ENCODE measurements at regions not wholly inside any gene's neighbourhood (a gene's known extent, or its start where the extent isn't known, plus 50 kb on each side); places are given as distances from the start of the nearest gene placed in this dataset.
"Not testable (repeated sequence)": the region's sequence is repeated elsewhere in the genome, so short reads cannot be mapped to it uniquely, and the experiment has no call there.

- Histone ChIP-seq H3K9me3 (no peaks in the 10 kb centered on the region), H3K27me3 (no peaks in the 10 kb centered on the region), H3K36me3 (no peaks in the 10 kb centered on the region), H3K27ac (no peak overlapping the region), H3K4me3 (no peak overlapping the region), H3K4me1 (no peaks in the 10 kb centered on the region)
- ATAC-seq (ENCODE audit: low FRiP score in 2 of 2) = no peak
- TF ChIP-seq CTCF (IDR thresholded peaks at IDR 0.05) (no peak), POLR2A (IDR thresholded peaks at IDR 0.05) (no peak), POLR2AphosphoS5 (IDR thresholded peaks at IDR 0.05) (no peak), EP300 (IDR thresholded peaks at IDR 0.05) (no peak)
- no peak for DNase-seq
- WGBS, 2 donors = 60 to 64% methylated on average over 1 of the region's 1 CpG
Observed at GRCh38 chr5:52013523-52013922, 630.3 kb downstream of the ISL1 start.

GRCh38 chr5:52015760-52016159 lies 632.5 kb downstream of the ISL1 start:
- ATAC-seq (ENCODE audit: low FRiP score in 2 of 2) (no peak), DNase-seq (peak in 1 of 2 donors; percentile 35)
- no peaks in the 10 kb centered on the region for H3K4me1 ChIP-seq
- no peaks in the 10 kb centered on the region for H3K9me3 ChIP-seq
- TF ChIP-seq POLR2AphosphoS5 (IDR thresholded peaks at IDR 0.05) = no peak
- 54 to 59% methylated on average over 5 of the region's 5 CpGs for WGBS, 2 donors
- H3K27me3 ChIP-seq = no peaks in the 10 kb centered on the region
- H3K27ac ChIP-seq = no peak overlapping the region
- no peaks in the 10 kb centered on the region for H3K36me3 ChIP-seq
- H3K4me3 ChIP-seq = no peak overlapping the region

GRCh38 chr5:52017567-52017966 lies 634.3 kb downstream of the ISL1 start:
- H3K27ac ChIP-seq = no peak overlapping the region
- DNase-seq (no peak), ATAC-seq (ENCODE audit: low FRiP score in 2 of 2) (no peak)
- H3K4me3 ChIP-seq = no peak overlapping the region
- no peaks in the 10 kb centered on the region for H3K36me3 ChIP-seq
- no peaks in the 10 kb centered on the region for H3K4me1 ChIP-seq
- no peaks in the 10 kb centered on the region for H3K9me3 ChIP-seq
- 31 to 63% methylated on average over 2 of the region's 2 CpGs for WGBS, 2 donors
- TF ChIP-seq POLR2A (IDR thresholded peaks at IDR 0.05) (no peak), POLR2AphosphoS5 (IDR thresholded peaks at IDR 0.05) (no peak), CTCF (IDR thresholded peaks at IDR 0.05) (no peak), EP300 (IDR thresholded peaks at IDR 0.05) (no peak)
- H3K27me3 ChIP-seq = no peaks in the 10 kb centered on the region

GRCh38 chr5:52024359-52024758 lies 641.1 kb downstream of the ISL1 start:
- H3K4me1 ChIP-seq = no peaks in the 10 kb centered on the region
- WGBS, 2 donors = 83 to 93% methylated on average over 3 of the region's 3 CpGs
- H3K4me3 ChIP-seq = no peak overlapping the region
- no peak for TF ChIP-seq CTCF (IDR thresholded peaks at IDR 0.05)
- no peak for TF ChIP-seq POLR2A (IDR thresholded peaks at IDR 0.05)
- no peak for TF ChIP-seq EP300 (IDR thresholded peaks at IDR 0.05)
- no peak for TF ChIP-seq POLR2AphosphoS5 (IDR thresholded peaks at IDR 0.05)
- no peak overlapping the region for H3K27ac ChIP-seq
- ATAC-seq (ENCODE audit: low FRiP score in 2 of 2) (no peak), DNase-seq (no peak)
- H3K36me3 ChIP-seq = no peaks in the 10 kb centered on the region
- no peaks in the 10 kb centered on the region for H3K9me3 ChIP-seq
- H3K27me3 ChIP-seq = no peaks in the 10 kb centered on the region

- not testable (repeated sequence) for H3K27ac ChIP-seq; H3K9me3 ChIP-seq; H3K4me3 ChIP-seq; H3K36me3 ChIP-seq; H3K4me1 ChIP-seq; ATAC-seq (ENCODE audit: low FRiP score in 2 of 2); H3K27me3 ChIP-seq; DNase-seq
- WGBS, 2 donors = 94 to 95% methylated on average over 7 of the region's 7 CpGs
Observed at GRCh38 chr5:52029836-52030235, 646.6 kb downstream of the ISL1 start.

DNA sequence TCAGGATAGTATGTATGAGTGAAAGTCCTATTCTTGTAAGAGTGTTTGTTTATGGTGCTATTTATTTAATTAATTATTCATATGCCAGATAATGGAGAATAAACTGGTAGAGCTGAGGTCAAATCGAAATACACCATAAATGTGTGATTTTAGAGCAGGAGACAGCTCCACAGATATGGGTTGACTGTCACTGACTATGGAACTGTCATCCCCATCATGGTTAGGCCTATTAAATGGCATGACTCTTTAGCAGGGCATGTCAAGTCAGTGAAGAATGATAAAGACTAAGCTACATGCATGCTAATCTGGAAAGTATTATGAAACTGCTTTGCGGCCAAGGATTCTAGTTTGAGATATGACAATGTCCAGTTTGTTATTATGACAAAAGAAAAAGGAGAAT lies 658.6 kb downstream of the ISL1 start:
- ATAC-seq (ENCODE audit: low FRiP score in 2 of 2) = no peak
- no peak overlapping the region for H3K27ac ChIP-seq

More for the DNA sequence above, 658.6 kb downstream of the ISL1 start:
- 72 to 90% methylated on average over 2 of the region's 2 CpGs for WGBS, 2 donors
- Histone ChIP-seq H3K9me3 (no peaks in the 10 kb centered on the region), H3K4me1 (no peaks in the 10 kb centered on the region), H3K4me3 (no peak overlapping the region), H3K27me3 (no peaks in the 10 kb centered on the region), H3K36me3 (no peaks in the 10 kb centered on the region)
- no peak for TF ChIP-seq POLR2AphosphoS5 (IDR thresholded peaks at IDR 0.05)
- TF ChIP-seq POLR2A (IDR thresholded peaks at IDR 0.05) = no peak
- no peak for TF ChIP-seq CTCF (IDR thresholded peaks at IDR 0.05)
- TF ChIP-seq EP300 (IDR thresholded peaks at IDR 0.05) = no peak
- no peak for DNase-seq
